NOMO-1 treated with dmso at 0.1 percent for 144 hours (cell line): ENCODE measurements at regions not wholly inside any gene's neighbourhood (a gene's known extent, or its start where the extent isn't known, plus 50 kb on each side); places are given as distances from the start of the nearest gene placed in this dataset.
"Not testable (repeated sequence)": the region's sequence is repeated elsewhere in the genome, so short reads cannot be mapped to it uniquely, and the experiment has no call there.

Experiments used
- DNase-seq: peaks from one replicate; lab custom pipeline; 2025; ENCODE audit not compliant: unreplicated experiment; lab: John Stamatoyannopoulos, UW

- DNase-seq, result no peak
These were observed 609.7 kb downstream of the MCTP2 start for GRCh38 chr15:94840794-94841783.

DNA sequence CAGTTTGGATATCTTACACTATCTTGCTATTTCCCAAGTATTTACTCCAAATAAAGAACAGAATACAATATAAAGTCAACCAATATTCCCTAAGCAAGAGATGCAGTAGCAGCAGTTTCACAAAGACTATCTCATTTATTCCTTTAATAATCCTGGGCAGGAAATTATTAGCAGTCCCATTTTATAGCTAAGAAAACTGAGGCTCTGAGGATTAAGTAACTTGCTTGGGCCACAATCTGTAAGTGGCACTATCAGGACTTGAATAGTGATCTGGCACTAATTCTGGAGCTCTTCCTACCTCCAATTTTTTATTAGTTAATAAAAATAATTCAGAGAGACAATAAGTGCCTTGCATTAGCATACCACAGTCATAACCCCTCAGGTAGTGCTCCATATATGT lies 611.7 kb downstream of the MCTP2 start:
- no peak for DNase-seq

GRCh38 chr15:94844198-94844537 lies 612.8 kb downstream of the MCTP2 start:
- no peak for DNase-seq

GRCh38 chr15:94844538-94845389 lies 613.4 kb downstream of the MCTP2 start:
- DNase-seq, result no peak

GRCh38 chr15:94845390-94845716 lies 614.0 kb downstream of the MCTP2 start:
- no peak for DNase-seq

GRCh38 chr15:94847325-94847724 lies 616.0 kb downstream of the MCTP2 start:
- DNase-seq, result no peak

DNA sequence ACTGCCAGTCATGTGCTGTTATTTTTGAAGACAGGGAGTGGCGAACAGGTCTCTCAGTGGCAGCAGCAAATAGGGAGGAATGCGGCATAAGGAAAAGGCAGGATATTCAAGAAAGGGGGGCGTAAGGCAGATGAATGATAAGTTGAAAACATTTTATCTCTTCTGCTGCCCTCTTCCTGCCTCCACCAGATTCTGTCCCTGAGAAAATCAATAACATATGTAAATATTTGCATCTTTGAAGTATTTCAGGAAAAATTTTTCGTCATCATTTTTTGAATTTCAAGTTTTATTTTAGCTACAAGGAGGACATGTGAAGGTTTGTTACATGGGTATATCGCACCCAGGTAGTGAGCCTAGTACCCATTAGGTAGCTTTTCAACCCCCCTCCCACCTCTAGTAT lies 616.7 kb downstream of the MCTP2 start:
- DNase-seq, result no peak

GRCh38 chr15:94855018-94855408 lies 623.7 kb downstream of the MCTP2 start:
- no peak for DNase-seq

DNA sequence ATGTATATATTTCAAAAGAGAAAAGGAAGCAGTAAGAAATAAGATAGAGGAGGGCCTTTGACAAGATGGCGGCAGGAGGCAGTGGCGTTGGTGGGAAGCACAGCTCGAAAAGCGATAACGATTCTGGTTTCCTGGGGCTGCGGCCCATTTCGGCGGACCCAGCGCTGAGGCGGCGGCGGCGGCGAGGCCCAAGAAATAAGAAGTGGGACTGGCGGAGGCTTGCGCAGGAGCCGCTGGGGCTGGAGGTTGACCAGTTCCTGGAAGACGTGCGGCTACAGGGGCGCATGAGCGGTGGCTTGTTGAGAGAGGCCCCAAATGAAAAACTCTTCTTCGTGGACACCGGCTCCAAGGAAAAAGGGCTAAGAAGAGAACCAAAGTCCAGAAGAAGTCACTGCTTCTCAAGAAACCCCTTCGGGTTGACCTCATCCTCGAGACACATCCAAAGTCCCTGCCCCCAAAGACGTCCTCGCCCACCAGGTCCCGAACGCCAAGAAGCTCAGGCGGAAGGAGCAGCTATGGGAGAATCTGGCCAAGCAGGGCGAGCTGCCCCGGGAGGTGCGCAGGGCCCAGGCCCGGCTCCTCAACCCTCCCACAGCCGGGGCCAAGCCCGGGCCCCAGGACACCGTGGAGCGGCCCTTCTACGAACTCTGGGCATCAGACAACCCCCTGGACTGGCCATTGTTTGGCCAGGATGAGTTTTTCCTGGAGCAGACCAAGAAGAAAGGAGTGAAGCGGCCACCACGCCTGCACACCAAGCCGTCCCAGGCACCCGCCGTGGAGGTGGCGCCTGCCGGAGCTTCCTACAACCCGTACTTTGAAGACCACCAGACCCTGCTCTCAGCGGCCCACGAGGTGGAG lies 624.3 kb downstream of the MCTP2 start:
- DNase-seq, result no peak

- no peak for DNase-seq
These were observed 625.0 kb downstream of the MCTP2 start for GRCh38 chr15:94856267-94856854.

- DNase-seq, result no peak
These were observed 626.1 kb downstream of the MCTP2 start for GRCh38 chr15:94857466-94857865.

DNA sequence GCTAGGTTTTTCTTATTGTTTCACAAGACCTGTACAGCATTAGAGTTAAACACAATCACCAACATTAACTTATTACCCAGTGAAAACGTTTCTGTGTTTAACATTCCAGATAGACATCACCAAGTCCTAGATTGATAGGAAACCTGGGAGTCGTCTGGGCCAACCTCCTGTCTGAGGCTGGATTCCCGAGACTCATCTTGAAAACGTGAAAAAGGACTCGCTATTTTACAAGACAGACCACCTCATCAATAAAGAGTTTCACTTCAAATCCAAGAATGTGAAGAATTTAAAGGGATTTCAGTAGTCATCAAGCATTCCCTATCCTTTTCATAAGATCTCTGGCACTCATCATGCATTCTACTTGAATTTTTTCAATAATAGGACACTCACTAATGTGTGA lies 626.6 kb downstream of the MCTP2 start:
- no peak for DNase-seq

- DNase-seq, result no peak
These were observed 627.1 kb downstream of the MCTP2 start for GRCh38 chr15:94858449-94858848.

GRCh38 chr15:94858920-94859319 lies 627.6 kb downstream of the MCTP2 start:
- DNase-seq, result no peak

DNA sequence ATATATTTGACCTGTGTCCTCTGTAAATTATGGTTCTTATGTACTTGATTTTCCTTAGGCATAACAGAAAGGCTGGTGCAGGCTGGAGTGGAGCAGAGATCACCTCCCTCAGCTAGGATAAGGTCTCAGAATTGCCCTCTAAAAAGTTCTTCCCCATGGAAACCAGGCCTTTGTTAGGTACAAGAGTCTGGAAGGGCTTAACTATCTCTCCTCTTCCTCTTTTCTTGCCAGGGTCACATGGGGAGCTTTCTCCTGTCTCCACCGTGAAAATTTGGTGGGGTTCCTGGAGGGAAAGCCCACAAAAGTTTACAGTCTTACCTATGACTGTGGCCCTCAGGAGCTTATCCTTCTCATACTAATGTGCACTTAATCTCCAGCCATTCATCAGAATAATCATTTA lies 633.2 kb downstream of the MCTP2 start:
- no peak for DNase-seq

GRCh38 chr15:94868265-94868664 lies 636.9 kb downstream of the MCTP2 start:
- not testable (repeated sequence) for DNase-seq

DNA sequence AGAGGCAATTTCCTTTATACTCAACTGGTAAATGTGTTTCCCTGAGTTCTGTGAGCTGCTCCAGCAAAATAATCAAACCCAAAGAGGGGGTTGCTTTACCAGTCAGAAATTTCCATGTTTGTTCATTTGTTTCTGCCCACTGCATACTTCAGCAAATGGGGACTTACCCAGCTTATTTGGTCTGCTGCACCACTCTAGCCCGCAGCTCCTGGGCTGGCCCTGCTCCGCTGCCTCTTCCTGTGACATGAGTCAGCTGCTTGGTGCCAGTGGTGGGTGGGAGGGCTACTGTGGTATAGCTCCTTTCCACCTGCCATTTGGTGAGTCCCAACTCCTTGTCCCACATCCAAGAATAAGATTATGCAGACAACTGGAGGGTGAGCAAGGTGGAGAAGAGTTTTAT lies 644.2 kb downstream of the MCTP2 start:
- no peak for DNase-seq

DNA sequence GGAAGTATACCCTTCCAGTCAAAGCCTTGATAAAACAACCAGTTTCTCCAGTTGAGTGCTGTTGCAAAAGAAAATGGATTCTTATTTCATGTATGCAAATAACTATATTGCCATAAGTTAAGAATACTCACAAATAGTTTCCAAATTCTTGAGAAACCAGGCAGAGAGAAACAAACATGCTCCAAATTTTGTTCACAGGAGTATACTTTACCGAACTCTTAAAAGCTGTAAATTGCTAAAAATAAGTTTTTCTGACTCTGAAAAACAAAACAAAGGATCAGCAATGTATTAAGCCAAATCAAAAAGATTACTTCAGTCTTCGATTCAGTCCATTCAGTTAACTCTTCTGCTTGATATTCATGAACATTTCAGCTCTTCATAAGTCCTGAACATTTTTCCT lies 646.5 kb downstream of the MCTP2 start:
- DNase-seq, result no peak

DNA sequence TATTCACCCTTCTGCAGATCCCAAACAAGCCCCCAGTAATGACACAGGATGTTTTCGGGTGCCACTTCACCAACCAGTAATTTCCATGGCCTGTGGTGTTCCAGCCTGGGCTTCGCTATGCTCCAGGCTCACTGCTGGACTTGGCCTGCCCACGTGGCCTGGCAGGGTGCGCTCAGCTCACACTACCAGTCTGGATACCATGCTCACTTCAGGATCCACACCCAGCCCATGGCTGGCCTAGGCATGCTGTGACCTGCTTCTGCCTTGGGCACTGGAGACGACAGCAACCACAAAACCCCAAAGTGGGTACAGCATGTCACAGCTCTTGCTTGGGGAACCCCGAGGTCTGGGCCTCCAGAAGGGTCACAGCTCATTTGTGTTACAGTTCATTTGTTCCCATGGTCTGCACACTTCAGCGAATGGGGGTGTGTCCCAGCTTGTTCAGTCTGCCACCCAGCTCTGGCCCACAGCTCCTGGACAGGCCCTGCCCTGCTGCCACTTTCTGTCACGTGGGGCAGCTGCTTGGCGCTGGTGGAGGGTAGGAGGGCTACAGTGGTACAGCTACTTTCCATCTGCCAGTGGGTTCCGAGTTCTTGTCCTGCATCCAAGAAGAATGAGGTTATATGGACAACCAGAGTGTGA lies 650.8 kb downstream of the MCTP2 start:
- no peak for DNase-seq

DNA sequence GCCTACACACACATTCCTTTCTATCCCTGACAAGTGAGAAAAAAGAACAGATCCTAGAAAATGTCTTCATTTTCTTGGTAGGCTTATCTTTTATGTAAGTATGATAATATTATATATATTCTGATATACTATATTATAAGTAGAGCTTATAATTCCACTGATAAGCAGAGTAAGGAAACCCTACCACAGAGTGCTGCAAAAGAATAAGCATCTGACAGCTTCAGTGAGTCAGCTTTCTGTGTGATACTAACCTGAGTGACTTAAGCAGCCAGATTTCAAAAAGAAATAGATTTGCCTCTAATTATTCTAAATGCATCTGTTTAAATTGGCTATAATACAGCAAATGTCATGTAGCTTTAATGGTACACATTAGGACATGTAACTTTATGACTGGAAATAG lies 656.0 kb downstream of the MCTP2 start:
- no peak for DNase-seq
